ENCODE measurements at regions not wholly inside any gene's neighbourhood (a gene's known extent, or its start where the extent isn't known, plus 50 kb on each side); places are given as distances from the start of the nearest gene placed in this dataset.
"Not testable (repeated sequence)": the region's sequence is repeated elsewhere in the genome, so short reads cannot be mapped to it uniquely, and the experiment has no call there.

DNA sequence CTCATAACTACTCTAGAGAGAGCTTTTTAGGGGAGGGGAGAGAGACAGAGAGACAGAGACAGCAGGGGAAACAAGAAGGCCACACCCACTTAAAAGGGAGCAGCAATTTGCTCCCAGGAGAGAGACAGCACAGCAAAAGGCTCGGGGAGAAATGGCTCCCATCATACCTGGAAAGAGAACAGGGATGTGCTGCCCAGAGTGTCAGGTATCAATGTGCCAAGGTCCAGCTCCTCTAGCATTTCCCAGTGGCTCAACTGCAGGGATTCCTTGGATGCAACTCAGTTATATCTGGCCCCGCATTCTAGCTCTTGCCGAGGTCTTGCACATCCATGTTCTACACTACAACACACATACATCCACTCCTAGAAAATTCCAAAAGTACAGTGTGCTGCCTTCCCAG lies 304.0 kb upstream of the CDYL start:
- Histone ChIP-seq H3K9me2 (ENCODE audit: low read depth, low read length) (no peaks in the 10 kb centered on the region), H3K4me3 (ENCODE audit: low read depth, low read length, poor library complexity, severe bottlenecking) (no peak overlapping the region), H3F3A (ENCODE audit: insufficient read depth, low read length) (no peaks in the 10 kb centered on the region), H3K9me3 (ENCODE audit: low read length) (no peaks in the 10 kb centered on the region), H3K36me3 (ENCODE audit: insufficient read depth, low read length) (no peaks in the 10 kb centered on the region), H3K27me3 (ENCODE audit: insufficient read depth, low read length) (no peaks in the 10 kb centered on the region), H3K27ac (ENCODE audit: low read depth, low read length, poor library complexity, severe bottlenecking) (no peak overlapping the region), H2AFZ (ENCODE audit: low read length) (no peak overlapping the region), H3K4me2 (ENCODE audit: low read length) (no peak overlapping the region), H4K20me1 (ENCODE audit: insufficient read depth, low read length) (no peaks in the 10 kb centered on the region), H3K79me2 (ENCODE audit: insufficient read depth, low read length) (no peaks in the 10 kb centered on the region), H3K4me1 (ENCODE audit: insufficient read depth, low read length, severe bottlenecking) (no peaks in the 10 kb centered on the region), H3K9ac (ENCODE audit: low read length) (no peak overlapping the region)
- no peak for TF ChIP-seq EZH2 (IDR thresholded peaks at IDR 0.05; ENCODE audit: borderline replicate concordance, low read length)
- TF ChIP-seq CTCF (IDR thresholded peaks at IDR 0.05; ENCODE audit: low read length): no peak

DNA sequence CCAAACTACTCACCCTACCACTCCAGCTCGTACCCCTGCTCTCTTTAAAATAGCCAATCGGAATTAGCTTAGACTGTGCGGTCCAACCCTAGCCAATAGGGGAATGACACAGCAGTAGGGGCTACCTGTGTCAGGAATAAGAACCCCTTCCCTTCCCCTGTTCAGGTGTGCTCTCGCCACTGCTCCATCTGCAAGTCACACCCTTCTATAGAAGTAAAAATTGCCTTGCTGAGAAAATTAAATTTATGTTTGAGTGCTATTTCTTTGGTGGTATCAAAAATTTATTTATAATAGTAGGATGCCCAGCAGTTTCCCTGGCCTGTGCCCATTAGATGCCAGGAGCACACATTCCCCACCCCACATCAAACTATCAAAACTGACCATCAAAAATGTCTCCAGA lies 304.7 kb upstream of the CDYL start:
- not testable (repeated sequence) for H3K27ac ChIP-seq (ENCODE audit: low read depth, low read length, poor library complexity, severe bottlenecking); H3K9me3 ChIP-seq (ENCODE audit: low read length); H3K4me2 ChIP-seq (ENCODE audit: low read length); H3K4me1 ChIP-seq (ENCODE audit: insufficient read depth, low read length, severe bottlenecking); H3F3A ChIP-seq (ENCODE audit: insufficient read depth, low read length); H3K27me3 ChIP-seq (ENCODE audit: insufficient read depth, low read length); H3K9me2 ChIP-seq (ENCODE audit: low read depth, low read length); H3K36me3 ChIP-seq (ENCODE audit: insufficient read depth, low read length); H4K20me1 ChIP-seq (ENCODE audit: insufficient read depth, low read length); H3K79me2 ChIP-seq (ENCODE audit: insufficient read depth, low read length); H3K9ac ChIP-seq (ENCODE audit: low read length); H2AFZ ChIP-seq (ENCODE audit: low read length); H3K4me3 ChIP-seq (ENCODE audit: low read depth, low read length, poor library complexity, severe bottlenecking)

DNA sequence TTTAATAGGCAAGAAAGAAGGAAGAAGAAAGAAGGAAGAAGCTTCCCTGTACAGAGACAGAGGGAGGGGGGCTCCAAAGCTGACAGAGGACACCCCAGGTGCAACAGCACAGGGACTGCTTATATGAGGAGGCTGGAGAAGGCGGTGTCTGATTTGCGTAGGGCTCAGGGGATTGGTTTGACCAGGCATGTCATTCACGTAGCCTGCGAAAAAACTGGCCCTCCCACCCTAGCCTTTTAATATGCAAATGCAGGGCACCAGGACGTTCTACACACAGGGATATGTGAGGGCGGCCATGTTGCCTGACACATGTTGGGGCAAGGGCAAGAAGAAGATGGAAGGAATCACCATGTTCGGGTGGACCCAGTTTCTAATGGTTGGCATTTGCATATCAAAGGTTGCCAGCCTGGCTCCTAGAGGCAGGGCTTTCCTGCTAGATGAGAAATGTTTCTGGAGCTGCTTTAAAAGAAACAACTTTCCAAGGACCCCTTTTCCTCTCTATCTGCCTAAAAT lies 305.4 kb upstream of the CDYL start:
- Histone ChIP-seq H3K9me3 (ENCODE audit: low read length) (no peaks in the 10 kb centered on the region), H3K79me2 (ENCODE audit: insufficient read depth, low read length) (no peaks in the 10 kb centered on the region), H3K4me2 (ENCODE audit: low read length) (no peak overlapping the region), H3K4me3 (ENCODE audit: low read depth, low read length, poor library complexity, severe bottlenecking) (no peak overlapping the region), H3K27me3 (ENCODE audit: insufficient read depth, low read length) (no peaks in the 10 kb centered on the region), H3K27ac (ENCODE audit: low read depth, low read length, poor library complexity, severe bottlenecking) (no peak overlapping the region), H3K9me2 (ENCODE audit: low read depth, low read length) (no peaks in the 10 kb centered on the region), H3K9ac (ENCODE audit: low read length) (no peak overlapping the region), H3K36me3 (ENCODE audit: insufficient read depth, low read length) (no peaks in the 10 kb centered on the region), H2AFZ (ENCODE audit: low read length) (no peak overlapping the region), H3K4me1 (ENCODE audit: insufficient read depth, low read length, severe bottlenecking) (no peaks in the 10 kb centered on the region), H4K20me1 (ENCODE audit: insufficient read depth, low read length) (no peaks in the 10 kb centered on the region), H3F3A (ENCODE audit: insufficient read depth, low read length) (no peaks in the 10 kb centered on the region)
- no peak for TF ChIP-seq EZH2 (IDR thresholded peaks at IDR 0.05; ENCODE audit: borderline replicate concordance, low read length)
- no peak for TF ChIP-seq CTCF (IDR thresholded peaks at IDR 0.05; ENCODE audit: low read length)

- H3K27me3 ChIP-seq (ENCODE audit: insufficient read depth, low read length): no peaks in the 10 kb centered on the region
- H3K4me3 ChIP-seq (ENCODE audit: low read depth, low read length, poor library complexity, severe bottlenecking): no peak overlapping the region
- H3F3A ChIP-seq (ENCODE audit: insufficient read depth, low read length): no peaks in the 10 kb centered on the region
- H2AFZ ChIP-seq (ENCODE audit: low read length): no peak overlapping the region
- H3K9me2 ChIP-seq (ENCODE audit: low read depth, low read length): no peaks in the 10 kb centered on the region
- H3K79me2 ChIP-seq (ENCODE audit: insufficient read depth, low read length): no peaks in the 10 kb centered on the region
- H3K36me3 ChIP-seq (ENCODE audit: insufficient read depth, low read length): no peaks in the 10 kb centered on the region
- H3K9me3 ChIP-seq (ENCODE audit: low read length): no peaks in the 10 kb centered on the region
- no peak overlapping the region for H3K4me2 ChIP-seq (ENCODE audit: low read length)
- H3K9ac ChIP-seq (ENCODE audit: low read length): no peak overlapping the region
- H3K4me1 ChIP-seq (ENCODE audit: insufficient read depth, low read length, severe bottlenecking): no peaks in the 10 kb centered on the region
- no peaks in the 10 kb centered on the region for H4K20me1 ChIP-seq (ENCODE audit: insufficient read depth, low read length)
- no peak overlapping the region for H3K27ac ChIP-seq (ENCODE audit: low read depth, low read length, poor library complexity, severe bottlenecking)
- TF ChIP-seq EZH2 (IDR thresholded peaks at IDR 0.05; ENCODE audit: borderline replicate concordance, low read length): no peak
Measured at GRCh38 chr6:4466769-4467480, 309.3 kb upstream of the CDYL start.

All from OCI-LY1 (cell line).